SK-N-SH treated with all-trans-retinoic acid at 6 μM for 48 hours (cell line): ENCODE measurements at regions not wholly inside any gene's neighbourhood (a gene's known extent, or its start where the extent isn't known, plus 50 kb on each side); places are given as distances from the start of the nearest gene placed in this dataset.

ENCODE experiments used
- ARNTL ChIP-seq: fragments of 450-650 bp; formaldehyde crosslinking; IDR thresholded peaks from 2 replicates; pipeline ENCODE4 v1.5.0; 2020; ENCODE audit warnings: low read depth, mild to moderate bottlenecking, moderate library complexity, borderline replicate concordance
- RARB ChIP-seq: fragments of 250-450 bp; sonication (Bioruptor Pico); IDR thresholded peaks from 2 replicates; pipeline ENCODE4 v1.8.0; 2021; ENCODE audit warnings: mild to moderate bottlenecking, moderate library complexity

DNA sequence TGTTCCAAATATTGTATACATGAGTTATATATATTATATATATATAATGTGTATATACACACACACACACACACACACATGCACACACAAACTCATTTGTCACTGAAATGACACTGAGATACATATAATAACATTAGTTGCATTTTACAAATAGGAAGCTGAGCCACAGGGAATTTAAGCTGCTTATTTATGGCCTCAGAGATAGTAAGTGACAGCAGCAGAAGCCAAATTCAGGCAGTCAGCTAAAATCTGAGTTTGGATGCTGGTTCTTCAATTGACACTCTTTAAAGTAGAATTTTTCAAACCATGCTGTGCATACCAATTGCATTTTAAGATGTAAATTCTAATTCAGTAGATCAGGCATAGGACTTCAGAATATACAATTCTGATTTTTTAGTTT, 163.3 kb upstream of the CTSO start:
- TF ChIP-seq RARB (CRISPR knock-in tag): no peak
- no peak for TF ChIP-seq ARNTL (CRISPR knock-in tag)
